ENCODE measurements at regions not wholly inside any gene's neighbourhood (a gene's known extent, or its start where the extent isn't known, plus 50 kb on each side); places are given as distances from the start of the nearest gene placed in this dataset.

- TF ChIP-seq POLR2A (IDR thresholded peaks at IDR 0.05) (no peak), POLR2AphosphoS5 (IDR thresholded peaks at IDR 0.05) (no peak), CTCF (IDR thresholded peaks at IDR 0.05) (no peak)
Observed at GRCh38 chr17:5669191-5669590, 84.9 kb upstream of the NLRP1 start.

Data from prostate gland (tissue), 2 donors.